ENCODE measurements at regions not wholly inside any gene's neighbourhood (a gene's known extent, or its start where the extent isn't known, plus 50 kb on each side); places are given as distances from the start of the nearest gene placed in this dataset.

DNA sequence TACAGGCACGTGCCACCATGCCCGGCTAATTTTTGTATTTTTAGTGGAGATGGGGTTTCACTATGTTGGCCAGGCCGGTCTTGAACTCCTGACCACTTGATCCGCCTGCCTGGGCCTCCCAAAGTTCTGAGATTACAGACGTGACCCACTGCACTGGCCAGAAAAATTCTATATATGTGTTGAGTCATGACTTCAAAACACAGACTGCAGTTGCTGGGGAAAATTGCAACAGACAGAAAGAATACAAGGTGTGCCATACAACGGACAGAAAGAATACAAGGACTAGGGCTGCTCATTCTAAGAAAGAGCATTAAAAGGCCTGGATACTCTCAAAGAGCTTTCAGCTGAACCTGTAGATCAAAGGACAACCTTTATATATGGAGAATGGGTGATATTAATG lies 109.6 kb upstream of the ACSL4 start:
- no peak for DNase-seq (ENCODE audit: low read depth, low spot score)

DNA sequence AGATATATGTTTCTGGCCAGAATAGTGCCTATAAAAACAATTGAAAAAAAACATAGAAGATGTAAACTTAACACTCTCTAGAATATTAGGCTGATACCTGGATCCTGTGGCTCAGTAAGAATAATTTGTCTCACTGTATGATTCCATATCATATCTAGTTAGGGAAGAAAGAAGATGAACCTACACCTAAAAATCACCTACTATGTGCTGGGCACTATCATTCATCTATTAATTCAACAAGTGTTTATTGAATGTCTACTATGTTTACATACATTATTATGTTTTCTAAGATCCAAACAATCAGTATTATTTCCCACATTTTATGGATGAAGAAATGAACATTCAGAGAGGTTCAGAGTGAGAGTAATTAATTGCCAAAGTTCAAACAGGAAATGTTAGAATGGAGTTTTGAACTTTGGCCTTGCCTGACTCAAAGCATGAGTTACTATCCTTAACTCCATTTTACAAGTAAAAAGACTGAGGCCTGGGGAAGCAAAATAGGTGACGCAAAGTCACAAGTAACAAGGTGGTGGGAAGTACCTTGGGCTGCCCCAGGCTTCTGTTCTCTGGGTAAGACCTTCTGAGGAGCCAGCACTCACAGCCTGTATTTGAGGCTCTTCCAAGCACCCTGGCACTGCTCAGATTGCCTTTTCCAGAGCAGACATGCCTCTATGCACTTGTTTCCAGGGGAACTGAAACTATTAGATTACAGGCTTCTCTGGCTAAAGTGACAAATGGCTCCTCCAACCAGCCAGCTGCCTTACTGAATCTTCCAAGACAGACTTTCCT lies 111.1 kb upstream of the ACSL4 start:
- no peak for DNase-seq (ENCODE audit: low read depth, low spot score)

GRCh38 chrX:109844986-109845385 lies 111.9 kb upstream of the ACSL4 start:
- no peak for DNase-seq (ENCODE audit: low read depth, low spot score)

DNA sequence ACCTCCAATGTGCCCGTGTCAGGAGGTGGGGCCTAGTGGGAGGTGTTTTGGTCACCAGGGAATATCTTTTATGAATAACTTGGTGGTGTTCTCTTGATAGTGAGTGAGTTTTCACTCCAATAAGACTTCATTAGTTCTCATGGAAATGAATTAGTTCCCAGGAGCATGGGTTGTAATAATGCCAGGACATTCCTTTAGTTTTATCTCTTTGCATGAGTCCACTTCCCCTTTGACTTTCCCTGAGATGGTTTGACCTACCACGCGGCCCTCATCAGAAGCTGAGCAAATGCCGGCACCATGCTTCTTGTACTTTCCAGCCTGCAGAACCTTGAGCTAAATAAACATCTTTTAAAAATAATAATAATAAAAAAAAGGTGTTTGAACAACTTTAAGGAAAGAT lies 112.9 kb upstream of the ACSL4 start:
- no peak for DNase-seq (ENCODE audit: low read depth, low spot score)

DNA sequence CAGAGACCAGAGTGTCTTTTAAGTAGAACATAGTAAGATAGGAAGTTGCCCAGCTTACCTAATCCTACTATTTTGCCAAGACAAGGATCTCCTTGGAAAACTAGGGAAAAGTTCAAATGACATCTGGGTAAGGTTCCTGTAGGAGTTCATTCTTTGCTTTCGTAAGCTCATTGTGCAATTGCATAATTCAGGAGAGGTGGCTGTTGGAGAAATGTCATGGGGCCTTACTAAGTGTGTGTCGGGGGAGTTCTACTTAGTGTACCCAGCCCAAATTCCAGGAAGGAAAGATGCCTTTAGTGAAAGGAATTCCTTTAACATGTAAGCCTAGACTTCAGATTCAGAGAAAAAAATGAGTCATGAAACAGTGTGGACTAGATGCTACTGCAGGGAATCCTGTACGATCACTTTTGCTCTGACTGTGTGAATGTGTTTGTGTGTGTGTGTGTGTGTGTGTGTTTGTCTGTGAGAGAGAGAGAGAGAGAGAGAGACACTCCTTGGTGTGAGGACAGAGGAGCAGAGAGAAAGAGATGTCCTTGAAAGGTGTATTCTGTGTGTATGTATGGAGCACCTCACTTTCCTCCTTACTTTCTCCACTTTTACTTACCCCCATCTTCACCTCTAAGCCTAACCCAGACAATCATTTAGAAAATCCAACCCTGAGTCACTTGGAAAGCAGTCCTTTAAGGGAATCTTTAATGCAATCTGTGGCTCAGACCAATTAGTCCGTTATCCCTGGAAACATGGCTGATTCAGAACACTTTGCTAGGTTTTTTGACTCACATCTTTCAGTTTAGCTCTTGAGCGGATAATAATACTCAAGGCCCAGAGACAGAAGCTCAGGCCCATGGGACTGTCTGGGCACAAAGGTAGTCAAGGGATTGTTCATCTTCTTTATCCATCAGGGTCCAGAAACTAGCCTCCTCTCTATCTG lies 114.5 kb upstream of the ACSL4 start:
- DNase-seq (ENCODE audit: low read depth, low spot score), result peak; percentile 23

DNA sequence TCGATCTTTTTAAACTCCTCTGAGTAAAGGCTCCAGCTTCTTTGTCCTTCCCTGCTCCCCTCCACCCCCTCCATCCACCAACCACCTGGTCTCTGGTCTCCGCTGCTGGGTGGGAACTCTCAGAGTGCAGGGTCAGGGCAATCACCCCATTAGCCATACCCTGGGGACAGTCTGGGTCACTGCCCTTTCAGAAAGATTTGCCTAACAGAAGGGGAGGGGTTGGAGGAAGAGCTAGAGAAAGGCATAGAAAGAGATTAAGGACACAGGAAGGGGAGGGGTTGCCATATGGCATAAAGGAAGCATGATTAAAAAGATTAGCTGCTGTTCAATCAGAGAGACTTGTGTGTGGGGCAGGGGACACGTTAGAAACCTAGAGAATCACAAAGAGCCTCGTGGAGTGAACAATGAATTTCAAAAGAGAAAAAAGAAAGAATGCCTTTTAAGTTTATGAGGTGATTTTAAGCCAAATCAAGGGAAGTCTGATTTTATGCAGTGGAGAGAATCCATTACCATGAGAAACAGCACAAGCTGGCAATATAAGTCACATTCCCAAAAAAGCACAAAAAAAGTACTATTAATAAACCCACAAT lies 115.5 kb upstream of the ACSL4 start:
- peak; percentile 81 for DNase-seq (ENCODE audit: low read depth, low spot score)

DNA sequence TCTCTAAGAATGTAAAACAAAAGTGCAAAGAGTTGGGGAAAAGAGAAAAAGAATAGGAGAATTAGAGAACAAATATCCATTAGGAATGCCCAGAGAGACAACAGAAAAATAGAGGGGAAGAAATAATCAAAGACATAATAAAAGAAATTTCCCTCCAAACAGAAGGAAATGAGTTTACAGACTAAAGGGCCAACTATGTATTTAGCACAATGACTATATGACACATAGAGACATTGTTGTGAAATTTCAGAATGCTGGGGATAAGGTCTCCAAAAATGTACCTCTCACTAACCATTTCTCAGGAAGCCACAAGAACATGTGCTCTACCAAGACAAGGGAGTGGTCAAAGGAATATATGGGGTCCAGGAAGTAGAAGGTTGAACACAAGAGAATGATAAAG lies 121.0 kb upstream of the ACSL4 start:
- no peak for DNase-seq (ENCODE audit: low read depth, low spot score)

DNA sequence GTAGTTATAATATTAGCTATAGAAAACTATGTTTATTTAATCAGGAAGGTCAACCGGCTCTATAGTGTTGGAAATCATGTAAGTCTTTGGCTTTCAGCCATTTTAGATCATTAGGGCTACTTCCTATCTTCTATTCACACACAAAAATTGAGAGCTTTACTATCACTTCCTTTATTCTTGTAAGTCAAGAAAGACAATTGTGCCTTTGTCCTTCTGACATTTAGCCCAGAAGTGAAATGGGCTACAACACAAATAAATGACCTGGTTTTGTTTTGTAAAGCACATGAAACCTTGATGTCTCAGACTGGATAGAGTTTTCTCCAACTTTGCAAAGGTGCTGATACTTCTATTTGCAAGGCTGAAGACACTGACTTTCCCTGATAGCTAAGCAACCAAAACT lies 122.4 kb upstream of the ACSL4 start:
- no peak for DNase-seq (ENCODE audit: low read depth, low spot score)

- DNase-seq (ENCODE audit: low read depth, low spot score), result no peak
Observed at GRCh38 chrX:109856974-109857373, 123.9 kb upstream of the ACSL4 start.

DNA sequence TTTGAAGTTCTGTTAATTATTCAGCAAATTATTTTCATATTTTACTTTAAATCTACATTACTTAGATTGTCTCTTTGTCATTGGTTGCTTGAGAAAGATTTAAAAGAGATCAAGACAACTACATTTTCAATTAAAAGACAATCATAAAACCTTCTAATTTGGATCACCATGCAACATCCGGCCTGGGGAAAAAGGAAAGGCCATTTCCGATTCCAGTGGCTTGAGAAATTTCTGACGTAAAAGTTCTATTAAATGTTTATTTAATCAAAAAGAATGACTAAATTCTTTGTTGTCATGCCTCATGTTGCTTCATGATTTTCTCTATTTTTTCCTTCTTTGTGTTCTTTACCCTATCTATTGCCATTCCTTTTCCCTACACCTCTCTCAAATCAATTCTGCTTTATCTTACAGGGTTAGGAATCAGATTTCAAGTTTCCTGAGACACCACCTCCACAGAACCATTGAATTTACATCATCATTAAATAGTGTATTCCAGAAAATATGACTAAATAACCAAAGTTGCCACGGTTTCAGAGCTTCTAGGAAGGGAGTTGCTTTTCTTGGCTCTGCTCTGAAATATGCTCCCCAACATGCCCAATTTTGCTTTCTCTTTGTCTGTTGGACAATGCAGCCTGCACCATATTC lies 124.6 kb upstream of the ACSL4 start:
- DNase-seq (ENCODE audit: low read depth, low spot score), result no peak

- no peak for DNase-seq (ENCODE audit: low read depth, low spot score)
Observed at GRCh38 chrX:109858602-109859341, 125.7 kb upstream of the ACSL4 start.

- DNase-seq (ENCODE audit: low read depth, low spot score), result no peak
Observed at GRCh38 chrX:109859651-109860050, 126.6 kb upstream of the ACSL4 start.

DNA sequence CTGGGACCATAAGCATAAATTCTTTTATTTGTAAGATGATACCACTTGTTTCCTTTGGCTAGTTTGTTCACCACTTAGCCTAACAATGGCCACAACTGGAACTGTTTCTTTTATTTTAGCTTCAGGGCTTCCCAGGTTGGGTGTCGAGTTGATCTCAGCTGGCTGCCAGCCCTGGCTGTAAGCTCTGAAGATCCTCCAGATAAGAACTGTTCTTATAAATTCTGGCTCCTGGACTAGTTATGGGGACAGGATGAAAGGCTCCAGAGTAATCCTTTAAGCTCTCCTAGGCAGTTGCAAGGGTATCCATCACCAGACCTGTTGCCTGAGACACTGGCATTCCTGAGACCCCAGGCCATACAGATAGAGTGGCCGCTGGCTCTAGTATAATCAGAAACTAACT lies 129.4 kb upstream of the ACSL4 start:
- DNase-seq (ENCODE audit: low read depth, low spot score), result peak; percentile 88

DNA sequence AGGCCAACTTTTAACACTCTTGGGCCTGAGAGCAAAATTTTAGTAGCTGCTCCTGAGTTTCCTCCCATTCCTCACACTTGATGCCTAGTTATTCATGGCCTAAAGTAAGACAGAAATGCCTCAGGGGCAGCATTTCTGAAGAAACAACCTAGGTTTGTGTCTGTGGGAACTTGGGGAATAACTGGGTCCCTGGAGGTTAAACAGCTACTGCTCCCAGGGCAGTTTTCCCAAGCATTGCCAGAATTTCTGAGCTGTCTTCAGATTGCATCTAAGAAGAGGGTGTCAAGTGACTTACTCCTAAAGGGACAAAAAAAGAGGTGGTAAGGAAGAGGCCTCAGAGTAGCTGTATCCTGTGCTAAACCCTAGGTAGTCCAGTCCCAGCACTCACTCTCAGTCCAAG lies 130.8 kb upstream of the ACSL4 start:
- DNase-seq (ENCODE audit: low read depth, low spot score), result peak; percentile 65

DNA sequence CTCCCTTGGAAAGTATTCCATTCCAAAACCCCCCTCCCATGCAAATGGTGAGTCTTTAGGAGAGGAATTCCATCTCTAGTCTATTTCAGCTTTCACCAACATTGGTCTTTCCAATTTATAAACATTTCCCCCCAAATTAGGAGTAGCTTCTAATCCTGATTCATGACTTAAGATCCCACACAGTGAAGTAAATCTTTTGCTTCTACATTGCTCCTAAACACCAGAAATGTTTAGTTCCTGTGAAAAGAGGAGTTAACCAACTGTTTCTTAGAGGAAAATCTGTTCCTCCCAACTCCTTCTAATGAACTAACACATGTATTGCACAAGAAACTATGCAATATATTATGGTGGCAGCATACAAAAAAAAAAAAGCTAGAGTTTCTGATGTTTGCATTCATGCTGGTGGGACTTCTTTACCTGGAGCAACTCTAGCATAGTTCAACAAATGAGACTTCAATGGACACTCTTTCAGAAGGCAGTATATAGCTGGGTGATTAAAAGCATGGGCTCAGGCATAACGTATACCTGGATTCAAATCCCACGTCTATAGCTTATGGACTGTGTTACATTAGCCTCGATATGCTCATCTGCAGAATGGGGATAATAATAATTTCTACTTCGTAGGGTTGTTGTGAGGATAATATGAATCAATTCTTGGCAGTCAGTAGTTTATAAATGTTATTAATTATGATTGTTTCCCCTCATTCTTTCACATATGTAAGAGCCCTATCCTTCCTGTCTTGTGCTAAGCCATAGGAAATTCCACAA lies 131.6 kb upstream of the TMEM164 start:
- no peak for DNase-seq (ENCODE audit: low read depth, low spot score)

- DNase-seq (ENCODE audit: low read depth, low spot score), result no peak
Observed at GRCh38 chrX:109872021-109872732, 130.7 kb upstream of the TMEM164 start.

DNA sequence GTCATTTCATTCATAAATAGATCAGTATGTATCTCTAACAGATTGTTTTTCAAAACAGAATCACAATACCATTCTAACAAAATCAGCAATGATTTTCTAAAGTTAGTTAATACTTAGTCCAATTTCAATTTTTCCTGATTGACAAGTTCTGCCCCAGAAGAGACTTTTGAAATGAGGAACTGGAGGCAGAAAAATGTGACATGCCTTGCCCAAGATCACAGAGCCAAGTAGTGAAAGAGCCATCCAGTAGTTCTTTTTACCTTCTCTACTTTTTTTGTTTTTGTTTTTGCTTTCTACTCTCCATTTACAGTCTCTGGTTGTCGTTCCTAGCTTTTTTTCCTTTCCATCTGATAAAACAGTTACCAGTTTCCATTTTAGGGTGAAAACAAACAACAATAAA lies 129.3 kb upstream of the TMEM164 start:
- DNase-seq (ENCODE audit: low read depth, low spot score), result no peak

DNA sequence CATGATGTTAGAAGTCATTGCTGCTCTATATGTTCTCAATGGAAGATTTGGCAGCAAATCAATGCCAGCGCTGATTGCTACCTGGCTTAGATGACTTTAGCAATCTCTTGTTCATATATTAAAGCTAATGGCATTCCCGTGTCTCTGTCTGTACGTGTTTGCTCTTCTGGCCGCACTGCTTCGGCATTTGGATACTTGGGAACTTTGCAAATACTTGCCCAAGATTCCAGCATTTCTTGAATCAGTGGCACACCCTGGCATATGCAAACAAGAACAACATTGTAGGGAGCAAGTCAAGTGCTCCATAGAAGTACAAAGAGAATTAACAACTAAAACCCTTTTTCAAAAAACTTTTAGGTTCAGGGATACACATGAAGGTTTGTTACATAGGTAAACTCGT lies 128.9 kb upstream of the TMEM164 start:
- DNase-seq (ENCODE audit: low read depth, low spot score), result no peak

DNA sequence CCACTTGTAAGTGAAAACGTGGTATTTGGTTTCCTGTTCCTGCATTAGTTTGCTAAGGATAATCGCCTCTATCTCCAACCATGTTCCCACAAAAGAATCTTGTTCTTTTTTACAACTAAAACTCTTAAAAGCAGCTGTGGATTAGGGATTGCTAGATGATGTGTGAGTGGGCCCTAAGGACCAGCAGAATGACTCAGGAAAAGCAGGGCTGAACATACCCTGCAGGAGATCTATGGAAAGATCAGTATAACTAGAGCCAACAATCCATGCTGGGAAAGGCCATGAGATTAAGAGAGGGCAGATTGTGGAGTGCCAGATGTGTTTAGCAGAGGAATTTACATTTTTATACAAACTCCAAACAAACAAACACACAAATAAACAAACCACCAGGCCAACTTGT lies 128.4 kb upstream of the TMEM164 start:
- DNase-seq (ENCODE audit: low read depth, low spot score), result no peak

- DNase-seq (ENCODE audit: low read depth, low spot score), result no peak
Observed at GRCh38 chrX:109875831-109876230, 127.1 kb upstream of the TMEM164 start.
